ENCODE measurements at regions not wholly inside any gene's neighbourhood (a gene's known extent, or its start where the extent isn't known, plus 50 kb on each side); places are given as distances from the start of the nearest gene placed in this dataset.
A peak's percentile ranks its signal among the peaks of the same experiment; 100 is the strongest.
"Not testable (repeated sequence)": the region's sequence is repeated elsewhere in the genome, so short reads cannot be mapped to it uniquely, and the experiment has no call there.

DNA sequence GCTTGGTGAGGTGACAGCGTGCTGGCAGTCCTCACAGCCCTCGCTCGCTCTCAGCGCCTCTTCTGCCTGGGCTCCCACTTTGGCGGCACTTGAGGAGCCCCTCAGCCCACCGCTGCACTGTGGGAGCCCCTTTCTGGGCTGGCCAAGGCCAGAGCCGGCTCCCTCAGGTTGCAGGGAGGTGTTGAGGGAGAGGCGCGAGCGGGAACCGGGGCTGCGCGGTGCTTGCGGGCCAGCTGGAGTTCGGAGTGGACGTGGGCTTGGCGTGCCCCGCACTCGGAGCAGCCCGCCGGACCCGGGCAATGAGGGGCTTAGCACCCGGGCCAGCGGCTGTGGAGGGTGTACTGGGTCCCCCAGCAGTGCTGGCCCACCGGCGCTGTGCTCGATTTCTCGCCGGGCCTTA lies 134.2 kb upstream of the BASP1 start:
- not testable (repeated sequence) for DNase-seq (ENCODE audit: low read depth)

DNA sequence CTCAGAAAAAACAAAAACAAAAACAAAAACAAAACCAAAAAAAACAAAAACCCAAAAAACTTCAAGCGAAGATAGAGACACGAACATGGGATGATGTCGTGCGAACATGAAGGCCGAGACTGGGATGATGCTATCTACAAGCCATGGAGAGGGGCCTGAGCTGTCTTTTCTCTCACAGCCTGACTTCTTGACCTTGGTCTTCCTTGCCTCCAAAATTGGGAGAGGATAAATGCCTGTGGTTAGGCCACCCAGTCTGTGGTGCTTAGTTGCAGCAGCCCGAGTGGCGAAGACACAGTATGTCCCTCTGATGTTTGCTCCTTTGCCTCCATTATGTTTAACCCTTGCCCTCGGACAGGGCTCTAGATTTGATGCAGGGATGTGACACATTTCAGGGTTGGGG lies 130.4 kb upstream of the BASP1 start:
- no peak for DNase-seq (ENCODE audit: low read depth)

GRCh38 chr5:17088051-17088450 lies 129.4 kb upstream of the BASP1 start:
- no peak for DNase-seq (ENCODE audit: low read depth)

DNA sequence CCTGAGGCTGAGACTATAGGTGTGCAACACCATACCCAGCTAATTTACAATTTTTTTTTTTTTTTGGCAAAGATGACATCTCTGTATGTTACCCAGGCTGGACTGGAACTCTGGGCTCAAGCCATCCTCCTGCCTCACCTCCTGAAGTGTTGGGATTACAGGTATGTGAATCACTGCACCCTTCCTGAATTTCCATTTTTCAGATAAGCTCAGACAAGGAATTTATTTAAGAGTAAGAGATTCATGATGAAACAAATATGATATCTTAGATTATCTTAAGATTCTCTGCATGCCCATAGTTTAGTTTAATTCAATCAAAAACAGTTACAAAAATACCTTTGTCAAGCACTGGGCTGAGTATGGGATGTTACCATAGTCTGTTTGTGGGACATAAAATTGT lies 128.4 kb upstream of the BASP1 start:
- no peak for DNase-seq (ENCODE audit: low read depth)

DNA sequence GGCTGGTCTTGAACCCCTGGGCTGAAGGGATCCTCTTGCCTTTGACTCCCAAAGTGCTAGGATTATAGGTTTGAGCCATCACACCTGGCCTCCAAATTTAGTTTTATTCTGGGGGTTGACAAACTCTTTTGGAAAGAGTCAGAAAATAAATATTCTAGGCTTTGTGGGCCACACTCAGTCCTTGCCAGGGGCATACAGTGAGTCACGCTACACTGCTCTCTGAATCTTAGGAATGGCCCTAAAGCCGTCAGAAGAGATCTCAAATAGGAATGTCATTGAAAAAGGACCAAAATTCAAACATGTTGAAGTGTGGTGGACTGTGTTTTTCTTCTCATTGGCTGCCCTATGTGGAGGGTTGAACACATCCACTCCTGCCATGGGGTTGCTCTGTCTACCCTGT lies 127.7 kb upstream of the BASP1 start:
- no peak for DNase-seq (ENCODE audit: low read depth)

DNA sequence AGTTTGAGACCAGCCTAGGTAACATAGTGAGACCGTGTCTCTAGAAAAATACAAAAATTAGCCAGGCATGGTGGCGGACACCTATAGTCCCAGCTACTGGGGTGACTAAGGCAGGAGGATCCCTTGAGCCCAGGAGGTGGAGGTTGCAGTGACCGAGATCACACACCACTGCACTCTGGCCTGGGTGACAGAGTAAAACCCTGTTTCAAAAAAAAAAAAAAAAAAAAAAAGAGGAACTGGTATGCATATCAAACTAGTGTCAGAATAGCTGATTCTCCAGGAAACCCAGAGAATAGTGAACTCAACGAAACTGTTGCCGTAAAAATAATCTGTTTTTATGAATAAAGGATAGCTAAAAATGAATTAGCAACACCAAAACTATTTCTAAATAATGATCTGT lies 126.6 kb upstream of the BASP1 start:
- no peak for DNase-seq (ENCODE audit: low read depth)

- DNase-seq (ENCODE audit: low read depth), result no peak
Measured at GRCh38 chr5:17094830-17095229, 122.6 kb upstream of the BASP1 start.

DNA sequence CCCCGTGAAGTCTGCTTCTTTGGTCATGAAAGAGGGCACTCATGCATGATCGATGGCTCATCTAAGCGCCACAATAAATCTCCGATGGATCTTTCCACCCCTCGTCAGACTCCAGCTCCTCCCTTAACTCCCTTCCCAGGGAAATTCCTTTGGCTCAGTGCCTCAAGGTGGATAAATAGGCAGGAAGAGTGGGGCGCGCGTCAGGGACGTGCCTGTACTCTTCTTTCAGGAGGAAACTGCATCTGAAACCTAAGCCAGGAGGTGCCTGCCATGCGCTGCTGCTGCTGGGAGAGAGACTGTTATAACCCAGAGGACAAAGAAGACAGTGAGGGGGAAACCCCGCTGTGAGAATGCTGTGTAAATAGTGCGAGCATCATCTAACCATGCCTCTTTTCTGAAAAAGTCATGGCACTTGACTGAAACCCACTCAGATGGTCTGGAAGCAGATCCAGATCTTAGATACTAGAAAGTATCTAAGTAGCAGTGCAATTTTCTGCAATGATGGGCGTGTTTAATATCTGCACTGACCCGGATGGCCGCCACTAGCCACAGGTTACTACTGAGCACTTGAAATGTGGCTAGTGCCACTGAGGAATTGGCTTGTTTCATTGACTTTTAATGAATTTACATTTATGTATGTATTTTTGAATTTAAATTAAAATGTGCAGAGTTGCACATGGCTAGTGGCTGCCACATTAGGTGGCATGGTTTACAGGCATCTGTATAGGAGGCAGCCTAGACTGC lies 120.3 kb upstream of the BASP1 start:
- DNase-seq (ENCODE audit: low read depth), result no peak

GRCh38 chr5:17099946-17100345 lies 117.5 kb upstream of the BASP1 start:
- no peak for DNase-seq (ENCODE audit: low read depth)

DNA sequence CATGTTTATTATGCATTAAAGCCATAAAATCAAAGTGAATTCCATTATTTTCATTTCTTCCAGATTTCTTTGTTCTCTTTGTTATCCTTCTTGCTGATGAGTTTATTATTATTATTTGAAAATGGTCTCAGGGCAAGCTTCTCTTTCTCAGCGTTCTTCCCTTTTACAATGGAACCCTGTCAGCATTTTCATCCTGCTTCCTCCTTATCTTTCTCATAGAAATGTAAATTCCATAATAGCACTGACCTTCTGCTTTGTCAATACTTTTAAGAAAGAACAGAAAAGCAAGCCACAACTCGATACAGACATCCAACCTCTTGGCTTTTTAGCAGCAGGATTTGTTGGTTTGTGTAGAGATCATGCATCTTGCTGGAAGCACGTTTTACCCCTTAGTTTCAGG lies 114.0 kb upstream of the BASP1 start:
- no peak for DNase-seq (ENCODE audit: low read depth)

GRCh38 chr5:17105744-17106418 lies 111.5 kb upstream of the BASP1 start:
- peak; percentile 70 for DNase-seq (ENCODE audit: low read depth)

- no peak for DNase-seq (ENCODE audit: low read depth)
Measured at GRCh38 chr5:17106521-17106920, 110.9 kb upstream of the BASP1 start.

DNA sequence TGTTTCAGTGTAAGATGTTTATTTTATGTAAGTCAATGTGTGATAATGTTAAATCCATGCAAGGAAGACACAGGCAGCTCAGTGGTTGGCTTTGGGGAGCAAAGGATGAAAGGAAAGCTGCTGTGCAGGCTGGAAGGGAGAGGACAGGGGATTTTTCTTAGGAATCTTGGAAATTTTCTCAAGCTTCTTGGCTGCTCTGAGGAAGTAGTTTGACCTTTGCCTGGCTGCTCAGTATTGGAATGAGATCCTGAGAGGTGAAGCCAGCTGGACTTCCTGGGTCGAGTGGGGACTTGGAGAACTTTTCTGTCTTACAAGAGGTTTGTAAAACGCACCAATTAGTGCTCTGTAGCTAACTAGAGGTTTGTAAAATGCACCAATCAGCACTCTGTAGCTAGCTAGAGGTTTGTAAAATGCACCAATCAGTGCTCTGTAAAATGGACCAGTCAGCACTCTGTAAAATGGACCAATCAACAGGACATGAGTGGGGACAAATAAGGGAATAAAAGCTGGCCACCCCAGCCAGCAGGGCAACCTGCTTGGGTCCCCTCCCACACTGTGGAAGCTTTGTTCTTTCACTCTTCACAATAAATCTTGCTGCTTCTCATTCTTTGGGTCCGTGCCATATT lies 105.2 kb upstream of the BASP1 start:
- DNase-seq (ENCODE audit: low read depth), result not testable (repeated sequence)

DNA sequence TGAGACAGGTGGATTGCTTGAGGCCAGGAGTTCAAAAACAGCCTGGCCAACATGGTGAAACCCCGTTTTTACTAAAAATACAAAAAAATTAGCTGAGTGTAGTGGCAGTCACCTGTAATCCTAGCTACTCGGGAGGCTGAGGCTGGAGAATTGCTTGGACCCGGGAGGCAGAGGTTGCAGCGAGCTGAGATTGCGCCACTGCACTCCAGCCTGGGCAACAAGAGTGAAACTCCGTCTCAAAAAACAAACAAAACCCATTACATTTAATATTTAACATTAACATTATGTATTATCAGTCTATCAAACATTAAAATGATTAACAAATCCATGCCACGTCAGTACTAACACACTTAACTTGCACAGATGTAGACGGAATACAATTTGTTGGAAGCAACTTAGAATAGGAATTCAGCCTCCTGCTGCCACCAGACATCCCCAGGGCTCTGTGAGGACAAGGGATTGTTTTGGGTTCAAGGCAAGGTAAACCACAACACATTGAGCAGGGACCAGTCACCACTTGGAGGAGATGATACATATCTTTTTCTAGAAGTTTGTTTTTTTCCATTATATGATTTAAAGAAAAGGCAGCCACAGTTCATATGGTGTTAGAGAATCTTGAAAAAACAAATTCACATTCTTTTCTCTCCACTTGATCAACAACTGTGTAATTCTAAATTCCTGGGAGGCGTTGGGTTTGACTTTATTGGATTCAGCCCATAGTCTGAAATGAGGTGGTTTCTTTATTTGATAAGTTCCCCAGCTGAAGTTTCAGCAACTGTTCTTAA lies 104.1 kb upstream of the BASP1 start:
- DNase-seq (ENCODE audit: low read depth), result peak; percentile 67

DNA sequence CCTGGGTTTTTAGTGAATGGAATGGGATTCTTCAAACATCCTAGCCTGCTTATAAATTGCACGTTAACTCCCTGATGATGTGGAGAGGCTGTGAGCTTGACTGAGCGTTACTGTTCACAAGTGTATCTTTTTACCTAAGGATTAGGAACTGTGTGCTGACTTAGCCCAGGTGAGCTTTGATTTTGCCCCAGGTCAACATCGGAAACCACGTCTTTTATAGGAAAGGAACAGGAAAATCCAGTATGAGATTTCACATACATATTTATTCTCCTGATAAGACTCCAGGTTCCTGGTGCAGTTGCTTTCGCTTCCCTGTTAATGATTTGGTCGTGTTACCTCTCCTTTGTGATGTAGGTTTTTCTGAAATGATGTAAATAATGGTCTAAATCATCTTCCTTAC lies 103.2 kb upstream of the BASP1 start:
- DNase-seq (ENCODE audit: low read depth), result no peak

DNA sequence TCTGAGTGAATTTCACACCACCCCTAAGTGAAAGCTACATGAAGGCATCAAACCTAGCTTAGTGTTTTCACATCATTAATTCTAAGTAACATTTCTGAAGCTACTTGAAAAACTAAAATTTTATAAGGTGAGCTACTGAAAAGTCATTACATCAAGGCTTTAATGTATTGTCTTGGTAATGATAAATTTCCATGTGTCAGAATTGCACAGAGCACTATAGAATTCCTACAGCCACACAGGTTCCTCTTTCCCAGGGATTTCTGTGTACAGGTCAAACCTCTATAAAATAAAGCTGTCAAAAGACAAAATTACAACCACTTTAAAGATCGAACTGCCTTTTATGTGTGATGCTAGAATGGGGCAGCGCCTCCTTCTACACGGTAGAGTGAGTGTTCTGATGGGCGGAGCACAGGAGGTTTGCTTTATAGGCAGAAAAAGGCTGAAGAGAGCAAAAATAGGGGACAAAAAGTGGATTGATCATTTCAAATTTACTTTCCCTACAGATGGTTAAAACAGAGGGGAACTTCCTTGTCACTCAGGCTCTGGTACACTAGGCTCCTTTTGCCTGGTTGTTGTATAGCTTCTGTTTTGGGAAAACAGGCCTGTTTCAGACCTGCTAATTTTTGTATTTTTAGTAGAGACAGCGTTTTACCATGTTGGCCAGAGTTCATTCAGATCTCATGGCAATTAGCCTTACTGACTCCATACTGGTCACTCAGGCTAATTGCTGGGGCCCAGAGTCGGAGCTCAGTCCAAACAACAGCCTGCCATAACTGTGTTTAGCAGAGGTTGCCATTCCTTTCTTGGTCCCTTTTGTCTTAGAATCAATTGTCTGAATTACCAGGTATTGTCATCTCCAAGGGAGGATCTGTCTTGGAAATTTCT lies 102.5 kb upstream of the BASP1 start:
- no peak for DNase-seq (ENCODE audit: low read depth)

GRCh38 chr5:17115855-17116254 lies 101.6 kb upstream of the BASP1 start:
- DNase-seq (ENCODE audit: low read depth), result no peak

DNA sequence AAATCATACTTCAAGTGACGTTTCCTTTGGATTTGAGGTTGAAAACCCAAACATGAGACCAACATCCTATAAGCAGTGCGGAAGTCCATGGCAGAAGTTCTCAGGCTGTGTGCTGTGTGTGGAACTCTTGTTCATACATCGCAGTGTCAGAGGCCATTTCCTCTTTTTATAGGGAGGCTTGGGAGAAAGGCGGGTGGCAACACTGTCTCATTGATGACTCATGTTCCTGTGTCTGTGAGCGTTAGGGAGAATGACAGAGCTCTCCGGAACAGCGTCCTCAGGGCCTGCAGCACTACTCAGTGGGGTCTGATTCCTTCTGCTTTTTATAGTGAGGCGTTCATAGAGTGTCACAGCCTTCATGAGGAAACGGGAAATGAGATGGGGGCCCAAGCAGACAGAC lies 98.8 kb upstream of the BASP1 start:
- peak; percentile 80 for DNase-seq (ENCODE audit: low read depth)

DNA sequence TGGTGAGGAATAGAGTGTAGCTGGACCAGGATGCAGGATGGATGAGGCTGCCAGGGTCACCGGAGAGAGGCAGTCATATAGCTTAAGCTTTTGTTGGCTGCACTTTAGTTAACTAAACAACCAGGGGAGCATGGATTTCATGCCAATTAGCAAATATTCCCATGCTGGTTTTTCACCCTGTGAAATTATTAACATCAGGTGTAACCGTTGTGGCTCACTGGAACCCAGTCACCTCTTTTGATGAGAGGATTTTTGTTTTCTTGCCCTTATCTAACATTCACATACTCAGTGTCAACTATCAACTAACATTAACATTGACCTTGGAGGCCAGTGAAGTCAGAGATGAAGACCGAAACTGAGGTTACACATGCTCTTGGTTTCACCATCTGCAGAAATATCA lies 97.2 kb upstream of the BASP1 start:
- DNase-seq (ENCODE audit: low read depth), result no peak

DNA sequence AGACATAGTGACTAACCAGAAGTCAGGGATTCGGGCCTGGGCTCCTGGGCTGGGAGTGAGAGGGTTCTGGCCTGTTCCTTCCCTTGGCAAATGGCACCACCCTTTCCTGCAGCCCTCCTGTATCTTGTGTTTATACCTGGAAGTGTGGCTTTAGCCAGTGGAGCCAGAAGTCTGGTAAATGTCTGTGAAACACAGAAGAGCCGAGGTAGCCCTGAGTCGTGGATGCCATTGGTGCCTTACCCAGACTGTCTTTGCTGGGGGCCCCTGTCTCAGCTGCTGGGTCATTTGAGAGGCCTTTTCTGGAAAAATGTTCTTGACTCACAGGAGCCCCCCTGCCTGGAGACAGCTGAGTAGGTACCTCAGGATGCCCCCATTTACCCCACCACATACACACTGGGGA lies 95.7 kb upstream of the BASP1 start:
- no peak for DNase-seq (ENCODE audit: low read depth)

- DNase-seq (ENCODE audit: low read depth), result peak; percentile 30
Measured at GRCh38 chr5:17123010-17123409, 94.4 kb upstream of the BASP1 start.

DNA sequence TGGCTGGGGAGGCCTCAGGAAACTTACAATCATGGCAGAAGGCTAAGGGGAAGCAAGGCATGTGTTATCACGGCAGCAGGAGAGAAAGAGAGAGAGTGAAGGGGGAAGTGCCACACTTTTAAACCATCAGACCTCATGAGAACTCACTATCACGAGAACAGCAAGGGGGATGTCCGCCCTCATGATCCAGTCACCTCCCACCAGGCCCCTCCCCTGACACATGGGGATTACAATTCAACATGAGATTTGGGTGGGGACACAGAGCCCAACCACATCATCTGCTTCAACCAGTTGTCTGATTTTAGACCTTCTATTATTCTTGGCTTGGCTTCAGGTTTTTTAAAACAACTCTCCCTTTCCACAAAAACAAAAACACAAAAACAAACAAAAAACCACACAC lies 93.7 kb upstream of the BASP1 start:
- not testable (repeated sequence) for DNase-seq (ENCODE audit: low read depth)

All from GM04504 (cell line).